ENCODE measurements at regions not wholly inside any gene's neighbourhood (a gene's known extent, or its start where the extent isn't known, plus 50 kb on each side); places are given as distances from the start of the nearest gene placed in this dataset.

DNA sequence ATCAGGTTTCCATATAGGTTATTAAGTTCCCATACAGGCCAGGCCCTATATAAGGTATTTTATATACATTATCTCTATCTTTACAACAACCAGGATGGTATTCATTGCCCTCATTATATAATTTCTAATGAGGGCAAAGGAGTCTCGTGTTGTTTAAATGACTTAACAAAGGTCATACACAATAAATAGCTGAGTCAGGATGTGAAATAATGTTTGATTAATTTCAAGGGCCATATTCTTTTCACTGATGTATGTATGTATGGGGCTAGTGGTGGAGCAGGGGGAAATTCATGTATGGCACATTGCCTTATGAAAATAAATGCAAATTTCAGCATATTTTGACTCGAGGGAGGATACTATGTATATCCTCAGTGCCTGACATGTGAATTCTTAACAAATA lies 200.7 kb downstream of the FAXC start:
- no peaks in the 10 kb centered on the region for H4K20me1 ChIP-seq (ENCODE audit: insufficient read depth, low read length)
- H3K36me3 ChIP-seq (replicated peaks; ENCODE audit: low read depth, low read length), result no peaks in the 10 kb centered on the region
- peaks cover 4% of the 10 kb centered on the region; the same call in 1 of the 2 replicates for H3K4me1 ChIP-seq (ENCODE audit: low read length)
- H3K9ac ChIP-seq (ENCODE audit: low read length), result no peak overlapping the region
- H3K9me3 ChIP-seq (ENCODE audit: insufficient read depth, low read length), result no peaks in the 10 kb centered on the region
- no peak overlapping the region for H3K4me2 ChIP-seq (ENCODE audit: low read length)
- no peak overlapping the region for H3K4me3 ChIP-seq (ENCODE audit: low read length)
- no peaks in the 10 kb centered on the region for H3K79me2 ChIP-seq (ENCODE audit: low read length)
- no peak overlapping the region for H3K27ac ChIP-seq (ENCODE audit: low read length)
- no peak overlapping the region for H2AFZ ChIP-seq (ENCODE audit: low read depth, low read length)
- no peaks in the 10 kb centered on the region for H3K27me3 ChIP-seq (ENCODE audit: low read depth, low read length)
- no peak for TF ChIP-seq EZH2phosphoT487 (IDR thresholded peaks at IDR 0.05; ENCODE audit: low read depth)
- TF ChIP-seq, protein P1, sequence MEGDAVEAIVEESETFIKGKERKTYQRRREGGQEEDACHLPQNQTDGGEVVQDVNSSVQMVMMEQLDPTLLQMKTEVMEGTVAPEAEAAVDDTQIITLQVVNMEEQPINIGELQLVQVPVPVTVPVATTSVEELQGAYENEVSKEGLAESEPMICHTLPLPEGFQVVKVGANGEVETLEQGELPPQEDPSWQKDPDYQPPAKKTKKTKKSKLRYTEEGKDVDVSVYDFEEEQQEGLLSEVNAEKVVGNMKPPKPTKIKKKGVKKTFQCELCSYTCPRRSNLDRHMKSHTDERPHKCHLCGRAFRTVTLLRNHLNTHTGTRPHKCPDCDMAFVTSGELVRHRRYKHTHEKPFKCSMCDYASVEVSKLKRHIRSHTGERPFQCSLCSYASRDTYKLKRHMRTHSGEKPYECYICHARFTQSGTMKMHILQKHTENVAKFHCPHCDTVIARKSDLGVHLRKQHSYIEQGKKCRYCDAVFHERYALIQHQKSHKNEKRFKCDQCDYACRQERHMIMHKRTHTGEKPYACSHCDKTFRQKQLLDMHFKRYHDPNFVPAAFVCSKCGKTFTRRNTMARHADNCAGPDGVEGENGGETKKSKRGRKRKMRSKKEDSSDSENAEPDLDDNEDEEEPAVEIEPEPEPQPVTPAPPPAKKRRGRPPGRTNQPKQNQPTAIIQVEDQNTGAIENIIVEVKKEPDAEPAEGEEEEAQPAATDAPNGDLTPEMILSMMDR (IDR thresholded peaks at IDR 0.05; ENCODE audit: low read depth, low read length), result no peak

DNA sequence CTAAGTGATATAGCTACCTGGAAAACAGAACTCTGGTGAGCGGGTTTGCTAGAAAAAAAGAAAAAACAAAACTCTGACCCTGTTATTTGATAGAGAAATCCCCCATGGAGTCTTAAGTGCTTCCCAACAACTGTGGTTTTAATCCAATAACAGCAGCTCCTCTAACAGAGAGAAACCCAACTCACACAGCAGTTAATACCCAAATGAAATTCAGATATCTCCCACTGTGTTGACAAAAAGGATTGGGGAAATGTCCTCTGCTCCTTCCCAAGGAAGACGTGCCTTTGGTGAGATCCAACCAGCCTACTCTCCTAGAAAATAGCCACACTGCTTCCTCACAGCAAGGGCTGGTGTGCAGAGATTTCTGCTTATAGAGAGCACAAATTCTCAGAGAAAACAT lies 200.4 kb upstream of the FBXL4 start:
- Histone ChIP-seq H3K4me2 (ENCODE audit: low read length) (no peak overlapping the region), H4K20me1 (ENCODE audit: insufficient read depth, low read length) (no peaks in the 10 kb centered on the region), H3K36me3 (replicated peaks; ENCODE audit: low read depth, low read length) (no peaks in the 10 kb centered on the region), H3K9ac (ENCODE audit: low read length) (no peak overlapping the region), H3K27me3 (ENCODE audit: low read depth, low read length) (no peaks in the 10 kb centered on the region), H3K9me3 (ENCODE audit: insufficient read depth, low read length) (no peaks in the 10 kb centered on the region), H3K4me3 (ENCODE audit: low read length) (no peak overlapping the region), H3K27ac (ENCODE audit: low read length) (no peak overlapping the region), H3K4me1 (ENCODE audit: low read length) (peaks cover 4% of the 10 kb centered on the region; the same call in 1 of the 2 replicates), H3K79me2 (ENCODE audit: low read length) (no peaks in the 10 kb centered on the region), H2AFZ (ENCODE audit: low read depth, low read length) (no peak overlapping the region)
- no peak for TF ChIP-seq EZH2phosphoT487 (IDR thresholded peaks at IDR 0.05; ENCODE audit: low read depth)
- TF ChIP-seq, protein P1 (IDR thresholded peaks at IDR 0.05; ENCODE audit: low read depth, low read length), result no peak

DNA sequence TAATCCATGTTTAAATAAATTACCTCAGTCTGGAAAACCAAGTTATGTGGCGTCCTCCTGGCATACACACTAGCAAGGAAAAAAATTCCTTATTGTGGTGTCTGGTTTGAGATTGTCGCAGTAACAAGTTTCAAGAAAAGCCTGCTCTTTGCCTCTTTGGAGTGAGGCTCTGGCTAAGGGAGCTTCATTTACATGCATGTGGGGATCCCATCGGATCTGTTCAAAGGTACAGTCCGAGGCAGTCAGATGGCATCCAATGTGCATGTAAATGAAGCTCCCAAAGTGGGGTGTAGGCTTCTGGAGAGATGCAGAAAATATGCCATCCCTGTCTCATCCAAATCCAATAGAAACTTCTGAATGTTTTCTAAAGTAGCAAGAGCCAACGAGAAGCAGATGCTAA lies 199.5 kb upstream of the FBXL4 start:
- Histone ChIP-seq H3K9ac (ENCODE audit: low read length) (no peak overlapping the region), H3K4me3 (ENCODE audit: low read length) (no peak overlapping the region), H3K27me3 (ENCODE audit: low read depth, low read length) (no peaks in the 10 kb centered on the region), H3K4me1 (ENCODE audit: low read length) (peaks cover 4% of the 10 kb centered on the region; the same call in 1 of the 2 replicates), H3K27ac (ENCODE audit: low read length) (no peak overlapping the region), H3K9me3 (ENCODE audit: insufficient read depth, low read length) (no peaks in the 10 kb centered on the region), H4K20me1 (ENCODE audit: insufficient read depth, low read length) (no peaks in the 10 kb centered on the region), H2AFZ (ENCODE audit: low read depth, low read length) (no peak overlapping the region), H3K36me3 (replicated peaks; ENCODE audit: low read depth, low read length) (no peaks in the 10 kb centered on the region), H3K4me2 (ENCODE audit: low read length) (no peak overlapping the region), H3K79me2 (ENCODE audit: low read length) (no peaks in the 10 kb centered on the region)
- TF ChIP-seq, protein P1 (IDR thresholded peaks at IDR 0.05; ENCODE audit: low read depth, low read length), result no peak
- TF ChIP-seq EZH2phosphoT487 (IDR thresholded peaks at IDR 0.05; ENCODE audit: low read depth), result no peak

DNA sequence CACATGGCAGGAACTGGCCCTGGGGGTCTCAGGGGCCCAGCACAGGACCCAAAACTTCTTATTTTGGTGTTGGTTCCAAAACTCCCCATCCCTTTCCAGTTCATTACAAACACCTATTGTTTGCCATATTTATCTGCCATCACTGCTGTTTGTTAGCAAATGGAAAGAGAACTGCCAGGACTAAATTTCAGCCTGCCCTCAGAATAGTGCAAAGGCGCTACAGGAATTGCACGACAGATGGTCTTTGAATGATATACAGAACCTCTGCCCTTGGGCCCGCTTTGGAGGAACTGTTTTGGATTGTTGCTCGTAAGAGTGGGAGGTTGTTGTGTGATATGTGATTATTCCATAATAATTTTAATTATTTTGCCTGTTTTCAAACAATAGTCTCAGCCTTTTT lies 199.0 kb upstream of the FBXL4 start:
- Histone ChIP-seq H3K9ac (ENCODE audit: low read length) (no peak overlapping the region), H2AFZ (ENCODE audit: low read depth, low read length) (no peak overlapping the region), H3K27me3 (ENCODE audit: low read depth, low read length) (no peaks in the 10 kb centered on the region), H3K4me3 (ENCODE audit: low read length) (no peak overlapping the region), H3K79me2 (ENCODE audit: low read length) (no peaks in the 10 kb centered on the region), H3K27ac (ENCODE audit: low read length) (no peak overlapping the region), H3K4me1 (ENCODE audit: low read length) (peaks cover 4% of the 10 kb centered on the region; the same call in 1 of the 2 replicates), H3K4me2 (ENCODE audit: low read length) (no peak overlapping the region), H3K36me3 (replicated peaks; ENCODE audit: low read depth, low read length) (no peaks in the 10 kb centered on the region), H4K20me1 (ENCODE audit: insufficient read depth, low read length) (no peaks in the 10 kb centered on the region), H3K9me3 (ENCODE audit: insufficient read depth, low read length) (no peaks in the 10 kb centered on the region)
- TF ChIP-seq EZH2phosphoT487 (IDR thresholded peaks at IDR 0.05; ENCODE audit: low read depth), result no peak
- TF ChIP-seq, protein P1 (IDR thresholded peaks at IDR 0.05; ENCODE audit: low read depth, low read length), result no peak
